ENCODE measurements at regions not wholly inside any gene's neighbourhood (a gene's known extent, or its start where the extent isn't known, plus 50 kb on each side); places are given as distances from the start of the nearest gene placed in this dataset.

DNA sequence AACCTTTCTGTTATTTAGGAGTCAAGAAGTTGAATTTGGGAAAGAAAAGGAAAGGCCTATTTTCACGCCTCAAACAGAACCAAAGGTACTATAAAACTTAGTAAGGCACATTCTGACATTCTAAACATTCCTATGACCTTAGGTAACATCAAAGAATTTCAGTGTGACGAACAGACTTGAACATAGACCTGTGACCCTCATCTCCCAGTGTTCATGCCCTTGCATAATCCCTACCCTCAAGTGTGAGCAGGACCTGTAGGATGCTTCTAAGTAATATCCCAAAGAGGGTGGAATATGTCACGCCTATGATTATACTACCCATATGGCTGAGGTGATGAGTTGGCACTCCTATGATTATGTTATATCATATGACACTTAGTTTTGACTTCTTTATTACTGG lies 540.9 kb downstream of the KIF4B start:
- Histone ChIP-seq H3K4me1 (ENCODE audit: control insufficient read depth in 2 of 2, insufficient read depth in 1 of 2, low read depth in 1 of 2, low read length in 2 of 2) (no peaks in the 10 kb centered on the region), H3K36me3 (replicated peaks in 1 of 2; ENCODE audit: control insufficient read depth in 2 of 2, insufficient read depth in 2 of 2, low read length in 2 of 2) (no peaks in the 10 kb centered on the region), H3K27me3 (ENCODE audit: control insufficient read depth in 3 of 3, insufficient read depth in 3 of 3, low read depth in 1 of 3, low read length in 3 of 3) (no peaks in the 10 kb centered on the region), H3K4ac (ENCODE audit: low read length) (no peak overlapping the region), H3K9ac (ENCODE audit: low read depth, low read length, poor library complexity) (no peak overlapping the region), H4K8ac (ENCODE audit: low read depth, low read length) (no peak overlapping the region), H2AFZ (ENCODE audit: low read length) (no peak overlapping the region), H2BK12ac (ENCODE audit: low read length) (no peak overlapping the region), H2AK5ac (ENCODE audit: low read depth, low read length) (no peak overlapping the region), H3K9me3 (replicated peaks in 1 of 2; ENCODE audit: control insufficient read depth in 2 of 2, insufficient read depth in 1 of 2, low read depth in 1 of 2, low read length in 2 of 2) (no peaks in the 10 kb centered on the region), H3K18ac (ENCODE audit: low read length) (no peak overlapping the region), H3K27ac (replicated peaks; ENCODE audit: low read length) (no peak overlapping the region), H2BK15ac (ENCODE audit: low read length) (no peak overlapping the region), H2BK120ac (ENCODE audit: low read depth, low read length) (no peak overlapping the region), H3K79me1 (ENCODE audit: low read depth, low read length) (no peaks in the 10 kb centered on the region), H3K23ac (ENCODE audit: low read depth, low read length, poor library complexity) (no peak overlapping the region), H3K14ac (ENCODE audit: low read length) (no peak overlapping the region), H3K4me3 (ENCODE audit: low read length in 2 of 2) (no peak overlapping the region), H4K91ac (ENCODE audit: low read depth, low read length, poor library complexity) (no peak overlapping the region), H3K4me2 (ENCODE audit: insufficient read depth, low read length, poor library complexity, severe bottlenecking) (no peak overlapping the region), H2BK5ac (ENCODE audit: low read length) (no peak overlapping the region)
- DNase-seq (ENCODE audit: low spot score) = no peak
- no CpG with 5 or more reads among the region's 3 CpGs for WGBS, 2 donors (ENCODE audit: extremely low coverage in 2 of 2, insufficient read length in 2 of 2, insufficient replicate concordance in 1 of 2)

DNA sequence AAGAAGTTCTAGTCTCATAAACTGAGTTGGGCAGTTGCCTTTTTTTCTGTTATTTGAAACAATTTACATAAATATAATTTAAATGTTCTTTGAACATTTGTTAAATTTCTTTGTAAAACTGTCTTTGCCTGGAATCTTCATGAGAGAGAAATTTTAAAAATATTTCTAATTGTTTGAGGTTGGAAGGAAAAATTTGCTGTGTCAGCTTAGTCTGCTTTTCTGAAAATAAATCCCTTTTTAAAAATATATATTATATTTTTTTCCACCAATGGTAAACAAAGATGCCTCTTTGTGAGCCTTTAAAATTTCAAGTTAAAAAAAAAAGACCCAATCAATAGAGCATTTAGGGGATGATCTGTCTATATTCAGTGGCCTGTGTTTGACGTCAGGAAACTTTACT lies 542.7 kb downstream of the KIF4B start:
- H3K4me2 ChIP-seq (ENCODE audit: insufficient read depth, low read length, poor library complexity, severe bottlenecking) = no peak overlapping the region
- no peak overlapping the region for H3K23ac ChIP-seq (ENCODE audit: low read depth, low read length, poor library complexity)
- H2BK12ac ChIP-seq (ENCODE audit: low read length) = no peak overlapping the region
- H3K9me3 ChIP-seq (replicated peaks in 1 of 2; ENCODE audit: control insufficient read depth in 2 of 2, insufficient read depth in 1 of 2, low read depth in 1 of 2, low read length in 2 of 2) = no peaks in the 10 kb centered on the region
- no peaks in the 10 kb centered on the region for H3K36me3 ChIP-seq (replicated peaks in 1 of 2; ENCODE audit: control insufficient read depth in 2 of 2, insufficient read depth in 2 of 2, low read length in 2 of 2)
- DNase-seq (ENCODE audit: low spot score) = no peak
- H2BK15ac ChIP-seq (ENCODE audit: low read length) = no peak overlapping the region
- no peak overlapping the region for H2BK120ac ChIP-seq (ENCODE audit: low read depth, low read length)
- H3K79me1 ChIP-seq (ENCODE audit: low read depth, low read length) = no peaks in the 10 kb centered on the region
- no peaks in the 10 kb centered on the region for H3K27me3 ChIP-seq (ENCODE audit: control insufficient read depth in 3 of 3, insufficient read depth in 3 of 3, low read depth in 1 of 3, low read length in 3 of 3)
- no peak overlapping the region for H3K4me3 ChIP-seq (ENCODE audit: low read length in 2 of 2)
- no peak overlapping the region for H4K8ac ChIP-seq (ENCODE audit: low read depth, low read length)
- H3K4me1 ChIP-seq (ENCODE audit: control insufficient read depth in 2 of 2, insufficient read depth in 1 of 2, low read depth in 1 of 2, low read length in 2 of 2) = no peaks in the 10 kb centered on the region
- no peak overlapping the region for H3K4ac ChIP-seq (ENCODE audit: low read length)
- H3K27ac ChIP-seq (replicated peaks; ENCODE audit: low read length) = no peak overlapping the region
- no peak overlapping the region for H3K18ac ChIP-seq (ENCODE audit: low read length)
- no peak overlapping the region for H2AFZ ChIP-seq (ENCODE audit: low read length)
- H4K91ac ChIP-seq (ENCODE audit: low read depth, low read length, poor library complexity) = no peak overlapping the region
- H3K14ac ChIP-seq (ENCODE audit: low read length) = no peak overlapping the region
- WGBS, 2 donors (ENCODE audit: extremely low coverage in 2 of 2, insufficient read length in 2 of 2, insufficient replicate concordance in 1 of 2) = no CpG with 5 or more reads among the region's 1 CpG
- no peak overlapping the region for H2AK5ac ChIP-seq (ENCODE audit: low read depth, low read length)
- no peak overlapping the region for H3K9ac ChIP-seq (ENCODE audit: low read depth, low read length, poor library complexity)
- H2BK5ac ChIP-seq (ENCODE audit: low read length) = no peak overlapping the region

DNA sequence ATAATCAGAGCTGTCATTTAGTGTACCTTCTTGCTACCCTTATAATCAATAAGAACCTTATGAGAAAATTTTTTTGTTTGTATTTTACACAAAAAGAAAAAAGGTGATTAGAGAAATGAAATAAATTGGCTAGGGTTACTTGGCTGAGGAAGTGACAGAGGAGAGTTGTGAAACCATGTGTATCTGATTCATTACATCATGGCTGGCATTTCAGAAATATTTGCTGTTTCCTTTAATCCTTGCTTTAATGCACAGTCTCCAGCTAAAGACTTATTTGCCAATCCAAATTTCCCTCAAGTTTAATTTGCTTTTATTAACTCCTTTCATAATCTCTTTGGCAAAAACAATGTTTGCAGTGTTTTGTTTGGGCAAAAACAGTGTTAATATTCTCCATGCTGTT lies 543.1 kb downstream of the KIF4B start:
- no peak overlapping the region for H2BK12ac ChIP-seq (ENCODE audit: low read length)

DNA sequence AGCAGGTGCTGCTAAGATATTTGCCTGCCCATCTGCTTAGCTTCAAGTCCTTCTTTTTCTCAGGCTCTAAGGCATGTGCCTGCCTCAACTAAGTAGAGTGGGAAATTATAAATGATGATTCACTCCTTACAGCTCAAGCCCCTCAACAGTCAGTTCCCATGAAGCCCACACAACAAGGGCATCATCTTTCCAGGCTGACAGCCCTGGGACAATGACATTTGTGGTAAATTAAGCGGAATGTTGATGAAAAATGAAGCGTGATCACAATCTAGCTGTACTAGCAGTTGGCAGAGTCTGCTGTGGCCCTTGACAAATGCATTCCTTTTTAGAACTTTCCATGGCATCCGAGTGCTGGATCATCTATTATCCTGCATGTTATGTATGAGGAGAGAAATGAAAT lies 548.6 kb downstream of the KIF4B start:
- Histone ChIP-seq H3K36me3 (replicated peaks in 1 of 2; ENCODE audit: control insufficient read depth in 2 of 2, insufficient read depth in 2 of 2, low read length in 2 of 2) (no peaks in the 10 kb centered on the region), H3K4me3 (ENCODE audit: low read length in 2 of 2) (no peak overlapping the region), H3K27ac (replicated peaks; ENCODE audit: low read length) (no peak overlapping the region), H3K27me3 (ENCODE audit: control insufficient read depth in 3 of 3, insufficient read depth in 3 of 3, low read depth in 1 of 3, low read length in 3 of 3) (no peaks in the 10 kb centered on the region), H3K4me2 (ENCODE audit: insufficient read depth, low read length, poor library complexity, severe bottlenecking) (no peak overlapping the region), H3K79me1 (ENCODE audit: low read depth, low read length) (no peaks in the 10 kb centered on the region), H3K9ac (ENCODE audit: low read depth, low read length, poor library complexity) (no peak overlapping the region), H2BK12ac (ENCODE audit: low read length) (no peak overlapping the region), H3K23ac (ENCODE audit: low read depth, low read length, poor library complexity) (no peak overlapping the region), H4K8ac (ENCODE audit: low read depth, low read length) (no peak overlapping the region), H2AK5ac (ENCODE audit: low read depth, low read length) (no peak overlapping the region), H2AFZ (ENCODE audit: low read length) (no peak overlapping the region), H3K4ac (ENCODE audit: low read length) (no peak overlapping the region), H3K9me3 (replicated peaks in 1 of 2; ENCODE audit: control insufficient read depth in 2 of 2, insufficient read depth in 1 of 2, low read depth in 1 of 2, low read length in 2 of 2) (no peaks in the 10 kb centered on the region), H2BK15ac (ENCODE audit: low read length) (no peak overlapping the region), H3K14ac (ENCODE audit: low read length) (no peak overlapping the region), H2BK120ac (ENCODE audit: low read depth, low read length) (no peak overlapping the region), H3K4me1 (ENCODE audit: control insufficient read depth in 2 of 2, insufficient read depth in 1 of 2, low read depth in 1 of 2, low read length in 2 of 2) (no peaks in the 10 kb centered on the region), H3K18ac (ENCODE audit: low read length) (no peak overlapping the region), H4K91ac (ENCODE audit: low read depth, low read length, poor library complexity) (no peak overlapping the region), H2BK5ac (ENCODE audit: low read length) (no peak overlapping the region)
- WGBS, 2 donors (ENCODE audit: extremely low coverage in 2 of 2, insufficient read length in 2 of 2, insufficient replicate concordance in 1 of 2) = no CpG with 5 or more reads among the region's 3 CpGs
- no peak for DNase-seq (ENCODE audit: low spot score)

More for the DNA sequence above, 543.1 kb downstream of the KIF4B start:
- Histone ChIP-seq H3K27me3 (ENCODE audit: control insufficient read depth in 3 of 3, insufficient read depth in 3 of 3, low read depth in 1 of 3, low read length in 3 of 3) (no peaks in the 10 kb centered on the region), H3K23ac (ENCODE audit: low read depth, low read length, poor library complexity) (no peak overlapping the region), H3K14ac (ENCODE audit: low read length) (no peak overlapping the region), H4K91ac (ENCODE audit: low read depth, low read length, poor library complexity) (no peak overlapping the region), H3K36me3 (replicated peaks in 1 of 2; ENCODE audit: control insufficient read depth in 2 of 2, insufficient read depth in 2 of 2, low read length in 2 of 2) (no peaks in the 10 kb centered on the region), H3K4me3 (ENCODE audit: low read length in 2 of 2) (no peak overlapping the region), H3K4me1 (ENCODE audit: control insufficient read depth in 2 of 2, insufficient read depth in 1 of 2, low read depth in 1 of 2, low read length in 2 of 2) (no peaks in the 10 kb centered on the region), H2AFZ (ENCODE audit: low read length) (no peak overlapping the region), H2AK5ac (ENCODE audit: low read depth, low read length) (no peak overlapping the region), H3K9me3 (replicated peaks in 1 of 2; ENCODE audit: control insufficient read depth in 2 of 2, insufficient read depth in 1 of 2, low read depth in 1 of 2, low read length in 2 of 2) (no peaks in the 10 kb centered on the region), H2BK5ac (ENCODE audit: low read length) (no peak overlapping the region), H3K9ac (ENCODE audit: low read depth, low read length, poor library complexity) (no peak overlapping the region), H3K27ac (replicated peaks; ENCODE audit: low read length) (no peak overlapping the region), H3K4me2 (ENCODE audit: insufficient read depth, low read length, poor library complexity, severe bottlenecking) (no peak overlapping the region), H3K79me1 (ENCODE audit: low read depth, low read length) (no peaks in the 10 kb centered on the region), H2BK120ac (ENCODE audit: low read depth, low read length) (no peak overlapping the region), H4K8ac (ENCODE audit: low read depth, low read length) (no peak overlapping the region), H3K4ac (ENCODE audit: low read length) (no peak overlapping the region), H3K18ac (ENCODE audit: low read length) (no peak overlapping the region), H2BK15ac (ENCODE audit: low read length) (no peak overlapping the region)
- no peak for DNase-seq (ENCODE audit: low spot score)
